IMR-90 (cell line): ENCODE measurements at regions not wholly inside any gene's neighbourhood (a gene's known extent, or its start where the extent isn't known, plus 50 kb on each side); places are given as distances from the start of the nearest gene placed in this dataset.

ENCODE experiments used
- CHD1 ChIP-seq: IDR thresholded peaks from 2 replicates; pipeline ENCODE4 v1.6.1; 2012; ENCODE audit warnings: low read depth, low read length, improper control_type of control experiment
- CTCF ChIP-seq: conservative IDR thresholded peaks from 2 replicates; pipeline ENCODE4 v1.5.1; 2012; ENCODE audit warnings: mild to moderate bottlenecking, low read depth, low read length, improper control_type of control experiment
- SMC3 ChIP-seq: fragments of 150-350 bp; IDR thresholded peaks from 2 replicates; pipeline ENCODE4 v1.6.1; 2016; ENCODE audit warnings: low read depth, mild to moderate bottlenecking, antibody characterized with exemption, low read length, moderate library complexity

GRCh38 chr5:39660020-39660419, 235.2 kb upstream of the DAB2 start:
- TF ChIP-seq CTCF (no peak), CHD1 (no peak), SMC3 (no peak)
